H9 (cell line): ENCODE measurements at regions not wholly inside any gene's neighbourhood (a gene's known extent, or its start where the extent isn't known, plus 50 kb on each side); places are given as distances from the start of the nearest gene placed in this dataset.

Experiments used
- DNase-seq: peaks from one replicate; pipeline ENCODE4 v3.0.0-alpha.2; 2017
- H2AFZ ChIP-seq: one replicate; pipeline ENCODE4 v1.6.1; 2013; ENCODE audit warnings: mild to moderate bottlenecking, low read length, control low read depth, moderate library complexity
- H2AK5ac ChIP-seq: 2 replicates; pipeline ENCODE4 v1.6.1; 2013; ENCODE audit warnings: low read length, control low read depth, mixed read lengths; ENCODE audit not compliant: insufficient read length
- H2BK120ac ChIP-seq: one replicate; pipeline ENCODE4 v1.6.1; 2013; ENCODE audit warnings: low read depth, mild to moderate bottlenecking, low read length, control low read depth, inconsistent platforms; ENCODE audit not compliant: poor library complexity, severe bottlenecking
- H2BK12ac ChIP-seq: 2 replicates; pipeline ENCODE4 v1.6.1; 2013; ENCODE audit warnings: low read length, control low read depth, mixed read lengths, low read depth; ENCODE audit not compliant: insufficient read length
- H2BK15ac ChIP-seq: 2 replicates; pipeline ENCODE4 v1.6.1; 2013; ENCODE audit warnings: low read depth, low read length, control low read depth
- H2BK20ac ChIP-seq: one replicate; pipeline ENCODE4 v1.6.1; 2013; ENCODE audit warnings: low read depth, mild to moderate bottlenecking, low read length, control low read depth, inconsistent platforms; ENCODE audit not compliant: poor library complexity, severe bottlenecking
- H2BK5ac ChIP-seq: 2 replicates; pipeline ENCODE4 v1.6.1; 2013; ENCODE audit warnings: low read length, control low read depth, mixed read lengths; ENCODE audit not compliant: insufficient read length
- H3K14ac ChIP-seq: 2 replicates; pipeline ENCODE4 v1.6.1; 2013; ENCODE audit warnings: low read length, control low read depth; ENCODE audit not compliant: insufficient read depth
- H3K18ac ChIP-seq: 2 replicates; pipeline ENCODE4 v1.6.1; 2013; ENCODE audit warnings: low read depth, mild to moderate bottlenecking, mixed read lengths, low read length, control low read depth; ENCODE audit not compliant: insufficient read length
- H3K23ac ChIP-seq: 2 replicates; pipeline ENCODE4 v1.6.1; 2013; ENCODE audit warnings: low read length, control low read depth, mixed read lengths, low read depth; ENCODE audit not compliant: insufficient read length
- H3K23me2 ChIP-seq: 2 replicates; pipeline ENCODE4 v1.6.1; 2013; ENCODE audit warnings: low read depth, mild to moderate bottlenecking, mixed read lengths, low read length, control low read depth; ENCODE audit not compliant: insufficient read length, poor library complexity, severe bottlenecking
- H3K27ac ChIP-seq: 2 replicates; pipeline ENCODE4 v1.5.1; 2013; ENCODE audit warnings: low read length, control low read depth, mixed read lengths, low read depth; ENCODE audit not compliant: insufficient read length
- H3K27me3 ChIP-seq: 2 replicates; pipeline ENCODE4 v1.6.1; 2013; ENCODE audit warnings: low read length, control low read depth, inconsistent platforms; ENCODE audit not compliant: insufficient read depth
- H3K4ac ChIP-seq: 2 replicates; pipeline ENCODE4 v1.6.1; 2013; ENCODE audit warnings: low read depth, mild to moderate bottlenecking, control low read depth, inconsistent platforms, low read length, moderate library complexity
- H3K4me1 ChIP-seq: 2 replicates; pipeline ENCODE4 v1.6.1; 2013; ENCODE audit warnings: low read length, control low read depth, inconsistent platforms; ENCODE audit not compliant: insufficient read depth
- H3K4me2 ChIP-seq: 2 replicates; pipeline ENCODE4 v1.6.1; 2013; ENCODE audit warnings: low read length, control low read depth, mixed read lengths; ENCODE audit not compliant: insufficient read length, insufficient read depth
- H3K56ac ChIP-seq: 2 replicates; pipeline ENCODE4 v1.6.1; 2013; ENCODE audit warnings: low read depth, mild to moderate bottlenecking, mixed read lengths, low read length, control low read depth; ENCODE audit not compliant: insufficient read length
- H3K79me1 ChIP-seq: 2 replicates; pipeline ENCODE4 v1.6.1; 2013; ENCODE audit warnings: low read depth, mild to moderate bottlenecking, moderate library complexity, low read length, control low read depth, inconsistent platforms; ENCODE audit not compliant: insufficient read depth, poor library complexity, severe bottlenecking
- H3K79me2 ChIP-seq: 2 replicates; pipeline ENCODE4 v1.6.1; 2013; ENCODE audit warnings: low read length, control low read depth, inconsistent platforms; ENCODE audit not compliant: insufficient read depth
- H3K9ac ChIP-seq: 2 replicates; pipeline ENCODE4 v1.6.1; 2013; ENCODE audit warnings: low read length, control low read depth, mixed read lengths; ENCODE audit not compliant: insufficient read length; ENCODE audit errors: extremely low read depth
- H3K9me3 ChIP-seq: one replicate; pipeline ENCODE4 v1.6.1; 2013; ENCODE audit warnings: low read depth, low read length, inconsistent platforms; ENCODE audit not compliant: control insufficient read depth
- H3T11ph ChIP-seq: one replicate; pipeline ENCODE4 v1.6.1; 2013; ENCODE audit warnings: mild to moderate bottlenecking, low read length, control low read depth, inconsistent platforms
- H4K20me1 ChIP-seq: one replicate; pipeline ENCODE4 v1.6.1; 2013; ENCODE audit not compliant: control insufficient read depth, insufficient read length, insufficient read depth
- H4K5ac ChIP-seq: 2 replicates; pipeline ENCODE4 v1.6.1; 2013; ENCODE audit warnings: low read depth, mild to moderate bottlenecking, mixed read lengths, low read length, control low read depth; ENCODE audit not compliant: insufficient read length
- H4K8ac ChIP-seq: replicated peaks from 2 replicates; pipeline ENCODE4 v1.6.1; 2013; ENCODE audit warnings: low read length, control low read depth, mixed read lengths, low read depth; ENCODE audit not compliant: insufficient read length
- H4K91ac ChIP-seq: 2 replicates; pipeline ENCODE4 v1.6.1; 2013; ENCODE audit warnings: low read depth, mild to moderate bottlenecking, moderate library complexity, mixed read lengths, low read length, control low read depth; ENCODE audit not compliant: insufficient read length
- H3K27ac Mint-ChIP-seq, 3 experiments: 2 replicates in 2 of 3; 3 replicates in 1 of 3; pipeline ENCODE4 v1.8.0; 2020 to 2021; ENCODE audit warnings: mixed read lengths in 3 of 3, mild to moderate bottlenecking in 1 of 3, moderate library complexity in 1 of 3
- H3K27me3 Mint-ChIP-seq: 2 replicates; pipeline ENCODE4 v1.8.0; 2021; ENCODE audit warnings: low read depth, mild to moderate bottlenecking, moderate library complexity, mixed read lengths
- H3K36me3 Mint-ChIP-seq, 3 experiments: 2 replicates in 2 of 3; 3 replicates in 1 of 3; pipeline ENCODE4 v1.8.0; 2020 to 2021; ENCODE audit warnings: low read depth in 3 of 3, mixed read lengths in 3 of 3; ENCODE audit not compliant: insufficient read depth in 1 of 3
- H3K4me1 Mint-ChIP-seq, 2 experiments: 2 replicates each; pipeline ENCODE4 v1.8.0; 2020; ENCODE audit warnings: mixed read lengths in 2 of 2
- H3K4me3 Mint-ChIP-seq, 2 experiments: 2 replicates in 1 of 2; 3 replicates in 1 of 2; pipeline ENCODE4 v1.8.0; 2020 to 2021; ENCODE audit warnings: mild to moderate bottlenecking in 2 of 2, mixed read lengths in 2 of 2, moderate library complexity in 1 of 2
- H3K9me3 Mint-ChIP-seq, 2 experiments: 2 replicates in 1 of 2; 3 replicates in 1 of 2; pipeline ENCODE4 v1.8.0; 2020; ENCODE audit warnings: mild to moderate bottlenecking in 2 of 2, mixed read lengths in 2 of 2, moderate library complexity in 1 of 2
- CTCF ChIP-seq: fragments of 200-600 bp; sonication (generic); conservative IDR thresholded peaks from 3 replicates; pipeline ENCODE4 v1.8.0; 2021; ENCODE audit warnings: antibody characterized with exemption, mild to moderate bottlenecking
- WGBS: extraction: QIAGEN DNeasy Blood & Tissue Kit; methylation state at CpG from one replicate; pipeline ENCODE4 v1.1.7; 2013; ENCODE audit warnings: missing lambda C conversion rate, low lambda C conversion rate, mixed read lengths; ENCODE audit not compliant: insufficient read length; ENCODE audit errors: extremely low coverage; 5-methylcytosine and 5-hydroxymethylcytosine counted together

GRCh38 chr11:115100706-115101105 is 403.5 kb downstream of the CADM1 start:
- DNase-seq, result no peak
- WGBS, result no CpG with 5 or more reads among the region's 9 CpGs
- Histone ChIP-seq H2BK20ac (no peak overlapping the region), H3K27ac (no peak overlapping the region), H2AK5ac (no peak overlapping the region), H3K27me3 (no peaks in the 10 kb centered on the region), H3T11ph (no peak overlapping the region), H4K91ac (no peak overlapping the region), H3K4ac (no peak overlapping the region), H3K79me1 (no peaks in the 10 kb centered on the region), H2BK15ac (no peak overlapping the region), H3K4me2 (no peak overlapping the region), H2BK120ac (no peak overlapping the region), H3K23me2 (no peaks in the 10 kb centered on the region), H4K5ac (no peak overlapping the region), H3K14ac (no peak overlapping the region), H3K18ac (no peak overlapping the region), H3K4me1 (no peaks in the 10 kb centered on the region), H4K20me1 (no peaks in the 10 kb centered on the region), H2BK12ac (no peak overlapping the region), H2AFZ (no peak overlapping the region), H3K79me2 (no peaks in the 10 kb centered on the region), H3K23ac (no peak overlapping the region), H4K8ac (no peak overlapping the region), H3K9me3 (no peaks in the 10 kb centered on the region), H2BK5ac (no peak overlapping the region), H3K9ac (no peak overlapping the region), H3K56ac (no peak overlapping the region)
- no peaks in the 10 kb centered on the region; the same call in none of the 2 replicates for H3K27me3 Mint-ChIP-seq
- no peaks in the 10 kb centered on the region for H3K4me1 Mint-ChIP-seq
- no peaks in the 10 kb centered on the region for H3K9me3 Mint-ChIP-seq
- no peak for TF ChIP-seq CTCF
- no peak overlapping the region for H3K4me3 Mint-ChIP-seq
- H3K27ac Mint-ChIP-seq, result no peak overlapping the region
- no peaks in the 10 kb centered on the region for H3K36me3 Mint-ChIP-seq
